Uterus (tissue), 3 donors: ENCODE measurements at regions not wholly inside any gene's neighbourhood (a gene's known extent, or its start where the extent isn't known, plus 50 kb on each side); places are given as distances from the start of the nearest gene placed in this dataset.

ENCODE experiments used
- DNase-seq, 2 donors: peaks; one replicate each; pipeline ENCODE4 v3.0.0-alpha.2; 2019 to 2020
- H3K27ac ChIP-seq, 2 donors: fragments of 200-600 bp; sonication (generic); 1 replicate in 1 of 2; 2 replicates in 1 of 2; pipeline ENCODE4 v1.5.1; 2016 to 2018
- H3K27me3 ChIP-seq, 2 donors: fragments of 200-600 bp; sonication (generic); one replicate each; pipeline ENCODE4 v1.5.1; 2018 to 2019; ENCODE audit warnings: control low read depth in 1 of 2
- H3K36me3 ChIP-seq, 2 donors: fragments of 200-600 bp; sonication (generic); one replicate each; pipeline ENCODE4 v1.5.1; 2019; ENCODE audit warnings: control low read depth in 1 of 2
- H3K4me1 ChIP-seq, 2 donors: fragments of 200-600 bp; sonication (generic); one replicate each; pipeline ENCODE4 v1.5.1; 2018 to 2019; ENCODE audit warnings: control low read depth in 1 of 2
- H3K4me3 ChIP-seq, 2 donors: fragments of 200-600 bp; sonication (generic); 1 replicate in 1 of 2; 2 replicates in 1 of 2; pipeline ENCODE4 v1.5.1; 2018 to 2019; ENCODE audit warnings: mild to moderate bottlenecking in 1 of 2
- H3K9me3 ChIP-seq, 2 donors: fragments of 200-600 bp; sonication (generic); one replicate each; pipeline ENCODE4 v1.5.1; 2019; ENCODE audit warnings: control low read depth in 1 of 2
- POLR2A ChIP-seq, 2 donors: fragments of 450-650 bp; IDR thresholded peaks; one replicate each; pipeline ENCODE4 v1.6.1; 2016; ENCODE audit warnings: antibody characterized with exemption in 2 of 2, mild to moderate bottlenecking in 1 of 2, moderate library complexity in 1 of 2
- intact Hi-C: fragments of 100-400 bp; cut with DNase I; formaldehyde crosslinking; loops from one replicate; pipeline ENCODE4 v1.15.1; 2023; ENCODE audit warnings: low total_unique reads
- TF ChIP-seq, protein P1 (sequence below), 4 experiments: fragments of 200-600 bp in 2 of 4; fragments of 450-650 bp in 2 of 4; sonication (generic) in 2 of 4; IDR thresholded peaks; one replicate each; pipeline ENCODE4 v1.5.1; 2016 to 2019; ENCODE audit warnings: antibody characterized with exemption in 4 of 4, mild to moderate bottlenecking in 2 of 4, moderate library complexity in 1 of 4
- donor health status: DM: yes; HTN: yes; CAD: no.

DNA sequence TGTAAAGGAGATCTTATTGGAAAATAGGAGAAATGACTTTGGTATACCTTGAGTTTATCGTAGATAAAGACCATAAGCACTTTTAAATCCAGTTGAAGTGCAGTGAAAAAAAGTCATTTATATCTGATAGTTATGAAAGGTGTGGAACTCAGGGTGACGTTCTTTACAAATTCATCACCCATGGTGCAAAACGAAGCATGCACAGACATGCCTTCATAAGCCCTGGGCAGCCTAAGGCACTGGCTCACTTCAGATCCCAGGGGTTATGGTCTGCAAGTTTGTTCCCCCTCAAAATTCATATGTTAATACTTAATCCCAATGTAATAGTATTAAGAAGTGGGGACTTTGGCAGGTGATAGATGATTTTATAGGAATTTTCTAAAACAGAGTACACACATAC is 1216.4 kb upstream of the USP15 start:
- no peak for TF ChIP-seq POLR2A (IDR thresholded peaks at IDR 0.05)
- TF ChIP-seq, protein P1, sequence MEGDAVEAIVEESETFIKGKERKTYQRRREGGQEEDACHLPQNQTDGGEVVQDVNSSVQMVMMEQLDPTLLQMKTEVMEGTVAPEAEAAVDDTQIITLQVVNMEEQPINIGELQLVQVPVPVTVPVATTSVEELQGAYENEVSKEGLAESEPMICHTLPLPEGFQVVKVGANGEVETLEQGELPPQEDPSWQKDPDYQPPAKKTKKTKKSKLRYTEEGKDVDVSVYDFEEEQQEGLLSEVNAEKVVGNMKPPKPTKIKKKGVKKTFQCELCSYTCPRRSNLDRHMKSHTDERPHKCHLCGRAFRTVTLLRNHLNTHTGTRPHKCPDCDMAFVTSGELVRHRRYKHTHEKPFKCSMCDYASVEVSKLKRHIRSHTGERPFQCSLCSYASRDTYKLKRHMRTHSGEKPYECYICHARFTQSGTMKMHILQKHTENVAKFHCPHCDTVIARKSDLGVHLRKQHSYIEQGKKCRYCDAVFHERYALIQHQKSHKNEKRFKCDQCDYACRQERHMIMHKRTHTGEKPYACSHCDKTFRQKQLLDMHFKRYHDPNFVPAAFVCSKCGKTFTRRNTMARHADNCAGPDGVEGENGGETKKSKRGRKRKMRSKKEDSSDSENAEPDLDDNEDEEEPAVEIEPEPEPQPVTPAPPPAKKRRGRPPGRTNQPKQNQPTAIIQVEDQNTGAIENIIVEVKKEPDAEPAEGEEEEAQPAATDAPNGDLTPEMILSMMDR (IDR thresholded peaks at IDR 0.05), result no peak
- intact Hi-C loops, result no loop called here
- Histone ChIP-seq H3K9me3 (no peaks in the 10 kb centered on the region), H3K36me3 (no peaks in the 10 kb centered on the region), H3K4me3 (no peak overlapping the region), H3K4me1 (no peaks in the 10 kb centered on the region), H3K27ac (no peak overlapping the region), H3K27me3 (no peaks in the 10 kb centered on the region)
- no peak for DNase-seq

DNA sequence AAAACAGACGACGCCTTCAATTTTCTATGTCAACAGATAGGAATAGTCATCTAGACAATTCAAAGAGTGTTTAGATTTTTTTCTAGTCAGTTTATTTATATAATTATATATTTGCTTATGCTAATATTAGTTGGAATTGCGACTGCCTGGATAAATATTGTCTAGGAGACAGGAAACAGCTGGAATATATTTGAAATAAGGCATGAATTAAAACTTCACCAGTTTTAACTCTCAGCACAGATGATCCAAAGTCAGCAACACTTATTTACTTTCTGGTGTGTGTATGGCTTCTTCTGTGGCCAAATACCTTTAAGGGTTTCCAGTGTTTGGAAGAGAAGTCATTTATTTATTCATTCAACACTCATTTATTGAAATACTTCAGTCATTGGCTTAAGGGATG is 1215.4 kb upstream of the USP15 start:
- H3K4me1 ChIP-seq, result no peaks in the 10 kb centered on the region
- TF ChIP-seq POLR2A (IDR thresholded peaks at IDR 0.05), result no peak
- TF ChIP-seq, protein P1 (IDR thresholded peaks at IDR 0.05), result no peak
- H3K36me3 ChIP-seq, result no peaks in the 10 kb centered on the region
- no peaks in the 10 kb centered on the region for H3K9me3 ChIP-seq
- intact Hi-C loops, result no loop called here
- H3K27ac ChIP-seq, result no peak overlapping the region
- H3K27me3 ChIP-seq, result no peaks in the 10 kb centered on the region
- DNase-seq, result no peak
- H3K4me3 ChIP-seq, result no peak overlapping the region

DNA sequence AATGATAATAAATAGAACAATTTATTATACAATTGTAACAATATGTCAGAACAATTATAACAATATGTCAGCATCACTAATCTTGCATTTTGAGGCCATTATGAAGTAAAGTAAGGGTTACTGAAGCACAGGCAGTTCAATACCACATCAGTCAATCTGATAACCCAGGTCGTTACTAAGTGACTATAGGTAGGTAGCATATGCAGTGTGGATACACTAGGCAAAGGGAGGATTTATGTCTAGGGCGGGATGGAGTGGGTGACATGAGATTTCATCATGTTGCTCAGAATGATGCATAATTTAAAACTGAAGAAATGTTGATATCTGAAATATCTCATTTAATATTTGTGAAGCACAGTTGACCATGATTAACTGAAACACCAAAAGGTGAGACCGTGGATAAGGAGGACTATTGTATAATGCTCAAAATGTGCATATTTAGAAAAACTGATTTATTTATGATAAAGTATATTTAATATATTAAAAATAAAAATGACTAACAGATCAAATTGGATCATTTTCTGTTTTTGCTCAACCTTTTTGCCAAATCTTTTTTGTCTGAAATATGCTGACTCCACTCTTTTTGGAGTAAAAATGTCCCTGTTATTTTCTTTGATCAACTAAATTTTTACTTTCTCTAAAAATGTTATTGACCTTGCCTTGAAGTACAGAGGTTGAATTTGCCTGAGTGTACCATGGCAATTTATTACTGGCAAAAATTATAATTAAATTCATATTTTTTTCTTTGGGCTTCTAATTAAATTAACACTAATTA is 1189.4 kb upstream of the USP15 start:
- Histone ChIP-seq H3K27ac (no peak overlapping the region), H3K4me1 (no peaks in the 10 kb centered on the region), H3K9me3 (no peaks in the 10 kb centered on the region), H3K27me3 (no peaks in the 10 kb centered on the region), H3K4me3 (no peak overlapping the region), H3K36me3 (no peaks in the 10 kb centered on the region)
- no peak for DNase-seq
- TF ChIP-seq, protein P1 (IDR thresholded peaks at IDR 0.05), result no peak
- no peak for TF ChIP-seq POLR2A (IDR thresholded peaks at IDR 0.05)
- intact Hi-C loops, result no loop called here

DNA sequence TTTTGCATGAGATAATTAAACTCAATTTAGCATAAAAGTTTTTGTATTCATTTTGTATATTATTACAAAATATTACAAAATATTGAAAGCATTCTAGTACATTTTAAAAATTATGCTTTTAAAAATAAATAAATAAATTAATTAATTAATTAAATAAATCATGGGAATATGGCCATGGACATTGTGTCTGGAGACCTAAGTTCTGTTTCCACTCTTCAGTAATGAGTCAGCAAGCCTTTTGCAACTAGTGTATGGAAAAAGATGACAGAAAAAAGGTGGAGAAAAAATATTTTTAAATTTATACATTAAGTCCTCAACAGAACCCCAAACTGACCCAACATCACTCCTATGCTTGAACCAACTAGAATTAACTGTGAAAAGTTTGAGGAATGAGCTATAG is 1187.5 kb upstream of the USP15 start:
- H3K36me3 ChIP-seq, result no peaks in the 10 kb centered on the region
- no peaks in the 10 kb centered on the region for H3K4me1 ChIP-seq
- H3K27ac ChIP-seq, result no peak overlapping the region
- no peak for TF ChIP-seq POLR2A (IDR thresholded peaks at IDR 0.05)
- TF ChIP-seq, protein P1 (IDR thresholded peaks at IDR 0.05), result no peak
- H3K9me3 ChIP-seq, result no peaks in the 10 kb centered on the region
- H3K4me3 ChIP-seq, result no peak overlapping the region
- H3K27me3 ChIP-seq, result no peaks in the 10 kb centered on the region
- DNase-seq, result no peak
- intact Hi-C loops, result no loop called here

DNA sequence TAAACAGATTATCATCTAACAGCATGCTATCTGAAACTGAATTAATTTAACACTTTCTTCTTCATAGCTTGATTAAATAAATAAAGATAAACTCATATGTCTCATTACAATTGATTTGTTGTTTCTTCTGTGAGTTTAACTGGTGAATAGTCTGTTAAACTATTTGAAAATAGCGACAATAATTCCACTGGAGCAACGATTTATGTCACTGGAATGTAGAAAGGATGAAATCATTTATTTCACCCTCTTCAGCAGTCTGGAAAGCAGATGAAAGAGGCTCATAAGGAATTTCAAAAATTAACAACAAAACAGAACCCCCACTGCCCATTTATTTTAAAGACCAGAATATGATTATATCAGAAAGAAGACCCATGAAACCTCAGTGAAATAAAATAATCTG is 1165.1 kb upstream of the USP15 start:
- H3K36me3 ChIP-seq, result no peaks in the 10 kb centered on the region
- no peaks in the 10 kb centered on the region for H3K9me3 ChIP-seq
- H3K4me3 ChIP-seq, result no peak overlapping the region
- intact Hi-C loops, result no loop called here
- TF ChIP-seq, protein P1 (IDR thresholded peaks at IDR 0.05), result no peak
- no peak for TF ChIP-seq POLR2A (IDR thresholded peaks at IDR 0.05)
- no peaks in the 10 kb centered on the region for H3K4me1 ChIP-seq
- H3K27me3 ChIP-seq, result no peaks in the 10 kb centered on the region
- DNase-seq, result no peak
- no peak overlapping the region for H3K27ac ChIP-seq
